ENCODE measurements at regions not wholly inside any gene's neighbourhood (a gene's known extent, or its start where the extent isn't known, plus 50 kb on each side); places are given as distances from the start of the nearest gene placed in this dataset.

DNA sequence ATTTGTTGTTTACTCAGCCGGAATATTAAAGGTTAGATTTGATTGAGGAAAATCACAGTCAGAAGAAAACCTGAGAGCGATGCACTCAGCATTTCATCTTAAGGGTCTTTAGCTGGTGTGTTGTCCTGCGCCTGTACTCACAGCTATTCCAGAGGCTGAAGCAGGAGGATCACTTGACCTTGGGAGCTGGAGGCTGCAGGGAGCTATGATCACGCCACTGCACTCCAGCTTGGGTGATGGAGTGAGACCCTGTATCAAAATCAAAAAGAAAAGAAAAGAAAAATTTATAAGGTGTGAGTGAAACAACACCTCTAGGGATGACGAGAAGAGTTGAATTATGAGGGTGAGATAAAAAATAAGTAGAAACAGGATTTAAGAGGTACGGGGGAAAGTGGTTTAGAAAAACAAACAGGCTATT is 165.0 kb downstream of the TRIM27 start:
- H4K20me1 ChIP-seq (ENCODE audit: insufficient read depth): no peaks in the 10 kb centered on the region
- peak overlapping the region; percentile 5; the same call in 1 of the 2 replicates for H3K9ac ChIP-seq
- no peaks in the 10 kb centered on the region for H3K36me3 ChIP-seq (ENCODE audit: insufficient read depth)
- peak overlapping the region; percentile 19; the same call in 1 of the 2 replicates for H3K27ac ChIP-seq
- H3K4me2 ChIP-seq: peak overlapping the region; percentile 34
- H3K27me3 ChIP-seq (ENCODE audit: insufficient read depth, low read depth): no peaks in the 10 kb centered on the region
- H3K4me3 ChIP-seq (IDR thresholded peaks at IDR 0.05; ENCODE audit: insufficient read depth, low read depth, low read length): no peak overlapping the region
- H3K79me2 ChIP-seq (ENCODE audit: insufficient read depth, low read depth): no peaks in the 10 kb centered on the region
- TF ChIP-seq, protein P1, sequence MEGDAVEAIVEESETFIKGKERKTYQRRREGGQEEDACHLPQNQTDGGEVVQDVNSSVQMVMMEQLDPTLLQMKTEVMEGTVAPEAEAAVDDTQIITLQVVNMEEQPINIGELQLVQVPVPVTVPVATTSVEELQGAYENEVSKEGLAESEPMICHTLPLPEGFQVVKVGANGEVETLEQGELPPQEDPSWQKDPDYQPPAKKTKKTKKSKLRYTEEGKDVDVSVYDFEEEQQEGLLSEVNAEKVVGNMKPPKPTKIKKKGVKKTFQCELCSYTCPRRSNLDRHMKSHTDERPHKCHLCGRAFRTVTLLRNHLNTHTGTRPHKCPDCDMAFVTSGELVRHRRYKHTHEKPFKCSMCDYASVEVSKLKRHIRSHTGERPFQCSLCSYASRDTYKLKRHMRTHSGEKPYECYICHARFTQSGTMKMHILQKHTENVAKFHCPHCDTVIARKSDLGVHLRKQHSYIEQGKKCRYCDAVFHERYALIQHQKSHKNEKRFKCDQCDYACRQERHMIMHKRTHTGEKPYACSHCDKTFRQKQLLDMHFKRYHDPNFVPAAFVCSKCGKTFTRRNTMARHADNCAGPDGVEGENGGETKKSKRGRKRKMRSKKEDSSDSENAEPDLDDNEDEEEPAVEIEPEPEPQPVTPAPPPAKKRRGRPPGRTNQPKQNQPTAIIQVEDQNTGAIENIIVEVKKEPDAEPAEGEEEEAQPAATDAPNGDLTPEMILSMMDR (conservative IDR thresholded peaks at IDR 0.05; ENCODE audit: low read depth, low read length): no peak
- peak overlapping the region; percentile 70 for H2AFZ ChIP-seq (ENCODE audit: low read depth)
- H3K4me1 ChIP-seq (ENCODE audit: low read depth, poor library complexity, severe bottlenecking): peaks cover 5% of the 10 kb centered on the region

GRCh38 chr6:28764014-28764723 is 159.6 kb downstream of the TRIM27 start:
- no peak overlapping the region for H3K4me2 ChIP-seq
- peaks cover under 1% of the 10 kb centered on the region for H3K4me1 ChIP-seq (ENCODE audit: low read depth, poor library complexity, severe bottlenecking)
- no peak overlapping the region for H3K4me3 ChIP-seq (IDR thresholded peaks at IDR 0.05; ENCODE audit: insufficient read depth, low read depth, low read length)
- H3K36me3 ChIP-seq (ENCODE audit: insufficient read depth): no peaks in the 10 kb centered on the region
- no peak overlapping the region for H3K9ac ChIP-seq
- TF ChIP-seq, protein P1 (conservative IDR thresholded peaks at IDR 0.05; ENCODE audit: low read depth, low read length): no peak
- no peak overlapping the region for H2AFZ ChIP-seq (ENCODE audit: low read depth)
- H4K20me1 ChIP-seq (ENCODE audit: insufficient read depth): no peaks in the 10 kb centered on the region
- H3K27me3 ChIP-seq (ENCODE audit: insufficient read depth, low read depth): no peaks in the 10 kb centered on the region
- no peak overlapping the region for H3K27ac ChIP-seq
- no peaks in the 10 kb centered on the region for H3K79me2 ChIP-seq (ENCODE audit: insufficient read depth, low read depth)

DNA sequence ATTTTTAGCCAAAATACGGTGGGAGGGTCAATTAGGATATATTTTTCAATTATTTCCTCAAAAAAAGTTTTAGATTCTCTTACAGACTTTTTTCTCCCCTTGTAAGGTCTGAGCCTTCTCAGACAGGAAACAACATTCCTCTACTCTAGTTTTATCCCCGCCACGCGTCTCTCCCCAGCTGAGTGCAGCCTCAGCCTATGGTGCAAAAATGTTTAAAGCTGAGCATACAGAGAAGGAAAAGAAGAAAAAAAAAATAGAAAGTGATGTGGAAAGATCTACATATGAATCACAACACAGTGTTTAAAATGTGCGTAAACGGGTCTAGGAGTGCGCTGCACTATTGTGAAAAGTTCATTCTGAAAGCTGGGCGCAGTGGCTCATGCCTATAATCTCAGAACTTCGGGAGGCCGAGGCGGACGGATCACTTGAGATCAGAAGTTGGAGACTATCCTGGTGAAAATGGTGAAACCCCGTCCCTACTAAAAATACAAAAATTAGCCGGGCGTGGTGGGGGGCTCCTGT is 159.0 kb downstream of the TRIM27 start:
- no peaks in the 10 kb centered on the region for H4K20me1 ChIP-seq (ENCODE audit: insufficient read depth)
- no peak overlapping the region for H3K9ac ChIP-seq
- no peaks in the 10 kb centered on the region for H3K79me2 ChIP-seq (ENCODE audit: insufficient read depth, low read depth)
- H3K27me3 ChIP-seq (ENCODE audit: insufficient read depth, low read depth): no peaks in the 10 kb centered on the region
- no peak overlapping the region for H3K4me2 ChIP-seq
- H3K4me3 ChIP-seq (IDR thresholded peaks at IDR 0.05; ENCODE audit: insufficient read depth, low read depth, low read length): no peak overlapping the region
- no peaks in the 10 kb centered on the region for H3K4me1 ChIP-seq (ENCODE audit: low read depth, poor library complexity, severe bottlenecking)
- H3K36me3 ChIP-seq (ENCODE audit: insufficient read depth): no peaks in the 10 kb centered on the region
- H2AFZ ChIP-seq (ENCODE audit: low read depth): no peak overlapping the region
- no peak overlapping the region for H3K27ac ChIP-seq
- TF ChIP-seq, protein P1 (conservative IDR thresholded peaks at IDR 0.05; ENCODE audit: low read depth, low read length): no peak

DNA sequence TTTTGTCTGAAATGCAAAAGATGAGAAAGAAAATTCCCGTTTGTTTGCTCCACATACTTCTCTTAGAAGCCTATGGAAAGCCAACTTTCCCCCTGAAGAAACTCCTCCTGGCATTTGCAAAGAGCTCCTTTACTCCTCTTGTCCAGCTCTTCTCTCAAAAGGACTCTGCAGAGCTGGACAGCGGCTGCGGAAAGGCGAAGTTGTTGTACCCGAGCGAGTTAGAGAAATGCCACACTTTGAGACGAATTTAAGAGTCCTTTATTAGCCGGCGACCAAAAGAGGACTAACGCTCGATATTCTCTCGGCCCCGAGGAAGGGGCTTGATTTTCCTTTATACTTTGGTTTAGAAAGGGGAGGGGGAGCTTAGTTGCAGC is 157.8 kb downstream of the TRIM27 start:
- TF ChIP-seq, protein P1 (conservative IDR thresholded peaks at IDR 0.05; ENCODE audit: low read depth, low read length): no peak
- H3K4me2 ChIP-seq: no peak overlapping the region
- H3K4me3 ChIP-seq (IDR thresholded peaks at IDR 0.05; ENCODE audit: insufficient read depth, low read depth, low read length): no peak overlapping the region
- H3K9ac ChIP-seq: no peak overlapping the region
- no peaks in the 10 kb centered on the region for H3K27me3 ChIP-seq (ENCODE audit: insufficient read depth, low read depth)
- H3K4me1 ChIP-seq (ENCODE audit: low read depth, poor library complexity, severe bottlenecking): no peaks in the 10 kb centered on the region
- H3K36me3 ChIP-seq (ENCODE audit: insufficient read depth): no peaks in the 10 kb centered on the region
- no peak overlapping the region for H2AFZ ChIP-seq (ENCODE audit: low read depth)
- H4K20me1 ChIP-seq (ENCODE audit: insufficient read depth): no peaks in the 10 kb centered on the region
- no peaks in the 10 kb centered on the region for H3K79me2 ChIP-seq (ENCODE audit: insufficient read depth, low read depth)
- no peak overlapping the region for H3K27ac ChIP-seq

Measured in KMS-11 (cell line).